ENCODE measurements at regions not wholly inside any gene's neighbourhood (a gene's known extent, or its start where the extent isn't known, plus 50 kb on each side); places are given as distances from the start of the nearest gene placed in this dataset.
A peak's percentile ranks its signal among the peaks of the same experiment; 100 is the strongest.
"Not testable (repeated sequence)": the region's sequence is repeated elsewhere in the genome, so short reads cannot be mapped to it uniquely, and the experiment has no call there.

DNA sequence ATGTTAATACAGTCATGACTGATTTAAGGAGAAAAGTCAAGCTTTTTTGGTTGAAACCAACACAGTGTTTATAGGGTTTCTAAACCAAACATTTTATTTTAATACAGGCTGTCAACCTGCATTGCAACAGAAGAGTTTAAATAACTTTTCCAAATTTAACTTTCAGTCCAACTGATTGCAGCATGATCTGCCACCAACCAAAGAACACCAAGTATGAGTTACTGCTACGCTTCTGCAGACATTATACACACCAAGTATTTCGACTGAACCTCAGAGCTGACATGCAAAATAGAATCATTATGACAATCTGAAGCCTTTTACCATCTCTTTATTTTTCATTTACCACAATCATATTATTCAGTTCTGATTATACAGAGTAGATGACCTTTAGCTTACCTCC, 151.2 kb upstream of the DST start:
- Histone ChIP-seq H3K36me3 (ENCODE audit: control insufficient read depth, insufficient read depth, low read length) (no peaks in the 10 kb centered on the region), H3K27me3 (ENCODE audit: control insufficient read depth, insufficient read depth, low read length) (no peaks in the 10 kb centered on the region), H3K9me3 (ENCODE audit: control insufficient read depth, insufficient read depth, low read length) (no peaks in the 10 kb centered on the region), H3K4me1 (ENCODE audit: control insufficient read depth, insufficient read depth, low read length) (peaks cover 6% of the 10 kb centered on the region; the same call in 1 of the 2 replicates), H3K4me3 (ENCODE audit: low read length) (no peak overlapping the region), H3K27ac (ENCODE audit: low read length) (peak overlapping the region; percentile 60)
- DNase-seq (ENCODE audit: low read depth, low spot score), result no peak
- WGBS (ENCODE audit: insufficient coverage, insufficient read length), result no CpG with 5 or more reads among the region's 2 CpGs

DNA sequence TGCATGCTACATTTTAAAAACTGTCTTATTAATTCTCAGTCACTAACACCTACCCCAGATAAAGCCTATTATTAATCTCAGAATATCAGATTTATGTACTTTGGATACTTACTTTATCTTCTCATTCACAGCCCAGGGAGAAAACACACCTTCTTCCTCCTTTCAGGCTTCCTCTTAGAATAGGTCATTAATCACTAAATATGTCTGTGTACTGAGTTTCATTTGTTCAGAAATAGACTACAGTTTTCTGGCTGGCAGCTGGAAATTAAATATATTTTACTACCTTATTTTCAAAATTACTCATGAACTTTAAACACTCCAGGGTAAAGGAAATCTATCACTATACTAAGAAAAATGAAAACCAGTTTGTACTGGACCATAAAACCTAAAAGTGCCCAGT, 147.7 kb upstream of the DST start:
- Histone ChIP-seq H3K27me3 (ENCODE audit: control insufficient read depth, insufficient read depth, low read length) (no peaks in the 10 kb centered on the region), H3K4me3 (ENCODE audit: low read length) (no peak overlapping the region), H3K36me3 (ENCODE audit: control insufficient read depth, insufficient read depth, low read length) (no peaks in the 10 kb centered on the region), H3K27ac (ENCODE audit: low read length) (no peak overlapping the region), H3K9me3 (ENCODE audit: control insufficient read depth, insufficient read depth, low read length) (no peaks in the 10 kb centered on the region), H3K4me1 (ENCODE audit: control insufficient read depth, insufficient read depth, low read length) (peaks cover 4% of the 10 kb centered on the region; the same call in 1 of the 2 replicates)
- no peak for DNase-seq (ENCODE audit: low read depth, low spot score)

DNA sequence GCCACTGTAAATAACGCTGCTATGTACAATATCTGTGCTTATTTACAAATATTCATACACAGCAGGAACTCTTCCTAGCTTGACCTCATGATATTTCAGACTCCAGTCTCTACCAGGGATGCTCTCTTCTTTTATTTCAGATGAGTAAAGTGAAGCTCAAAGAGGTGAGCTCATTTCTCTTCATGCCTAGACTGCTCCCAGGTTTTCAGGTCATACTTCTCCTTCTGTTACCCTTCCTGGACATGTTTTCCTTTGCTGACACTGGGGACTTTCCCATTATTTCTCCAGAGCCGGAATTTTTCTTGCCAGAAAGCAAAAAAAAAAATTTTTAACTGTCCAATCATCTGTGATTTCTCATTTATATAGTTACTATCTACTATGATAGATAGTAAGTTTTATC, 147.2 kb upstream of the DST start:
- no peaks in the 10 kb centered on the region for H3K9me3 ChIP-seq (ENCODE audit: control insufficient read depth, insufficient read depth, low read length)
- H3K4me3 ChIP-seq (ENCODE audit: low read length), result no peak overlapping the region

DNA sequence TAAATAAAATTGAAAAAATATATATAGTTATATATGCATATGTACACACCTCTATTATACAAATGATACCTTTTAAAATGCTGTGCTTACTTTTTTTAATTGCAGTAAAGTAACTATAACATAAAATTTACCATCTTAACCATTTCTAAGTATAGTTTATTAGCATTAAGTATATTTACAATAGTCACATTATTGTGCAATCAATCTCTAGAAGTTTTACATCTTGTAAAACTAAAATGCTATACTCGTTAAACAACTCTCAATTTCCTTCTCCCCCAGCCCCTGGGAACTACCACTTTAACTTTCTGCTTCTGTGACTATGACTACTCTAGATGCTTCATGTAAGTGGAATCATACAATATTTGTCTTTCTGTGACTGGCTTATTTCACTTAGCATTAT, 146.7 kb upstream of the DST start:
- peaks cover 4% of the 10 kb centered on the region; the same call in 1 of the 2 replicates for H3K4me1 ChIP-seq (ENCODE audit: control insufficient read depth, insufficient read depth, low read length)
- WGBS (ENCODE audit: insufficient coverage, insufficient read length), result no CpG with 5 or more reads among the region's 1 CpG
- H3K9me3 ChIP-seq (ENCODE audit: control insufficient read depth, insufficient read depth, low read length), result no peaks in the 10 kb centered on the region
- H3K36me3 ChIP-seq (ENCODE audit: control insufficient read depth, insufficient read depth, low read length), result no peaks in the 10 kb centered on the region
- DNase-seq (ENCODE audit: low read depth, low spot score), result no peak
- no peaks in the 10 kb centered on the region for H3K27me3 ChIP-seq (ENCODE audit: control insufficient read depth, insufficient read depth, low read length)
- H3K27ac ChIP-seq (ENCODE audit: low read length), result no peak overlapping the region
- no peak overlapping the region for H3K4me3 ChIP-seq (ENCODE audit: low read length)

More for the DNA sequence above, 147.2 kb upstream of the DST start:
- WGBS (ENCODE audit: insufficient coverage, insufficient read length), result no CpG with 5 or more reads among the region's 2 CpGs
- H3K27me3 ChIP-seq (ENCODE audit: control insufficient read depth, insufficient read depth, low read length), result no peaks in the 10 kb centered on the region
- no peak for DNase-seq (ENCODE audit: low read depth, low spot score)
- peaks cover 4% of the 10 kb centered on the region; the same call in 1 of the 2 replicates for H3K4me1 ChIP-seq (ENCODE audit: control insufficient read depth, insufficient read depth, low read length)
- H3K27ac ChIP-seq (ENCODE audit: low read length), result no peak overlapping the region
- H3K36me3 ChIP-seq (ENCODE audit: control insufficient read depth, insufficient read depth, low read length), result no peaks in the 10 kb centered on the region

DNA sequence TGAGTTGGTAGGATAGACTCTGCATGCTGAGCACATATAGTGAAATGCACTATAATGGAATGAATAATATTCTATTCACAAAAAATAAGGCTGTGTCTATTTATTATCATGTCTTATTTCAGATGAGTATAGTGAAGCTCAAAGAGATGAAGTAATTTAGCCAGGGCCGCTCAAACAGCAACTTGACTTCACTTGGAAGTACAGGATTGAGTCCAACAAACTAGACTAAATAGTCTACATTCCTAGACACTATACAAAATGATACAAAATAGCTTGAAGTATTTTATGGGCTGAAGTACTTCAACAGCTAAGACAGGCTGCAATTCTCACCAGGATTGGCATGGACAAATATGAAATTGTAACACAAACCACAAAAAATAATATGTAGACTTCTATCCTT, 144.5 kb upstream of the DST start:
- no CpG with 5 or more reads among the region's 1 CpG for WGBS (ENCODE audit: insufficient coverage, insufficient read length)
- no peaks in the 10 kb centered on the region for H3K36me3 ChIP-seq (ENCODE audit: control insufficient read depth, insufficient read depth, low read length)
- no peak overlapping the region for H3K27ac ChIP-seq (ENCODE audit: low read length)
- H3K9me3 ChIP-seq (ENCODE audit: control insufficient read depth, insufficient read depth, low read length), result no peaks in the 10 kb centered on the region
- 0 out of 2 replicates have a peak, but pooled peaks cover 1% of the 10 kb centered on the region for H3K4me1 ChIP-seq (ENCODE audit: control insufficient read depth, insufficient read depth, low read length)
- H3K27me3 ChIP-seq (ENCODE audit: control insufficient read depth, insufficient read depth, low read length), result no peaks in the 10 kb centered on the region
- no peak for DNase-seq (ENCODE audit: low read depth, low spot score)
- H3K4me3 ChIP-seq (ENCODE audit: low read length), result no peak overlapping the region

DNA sequence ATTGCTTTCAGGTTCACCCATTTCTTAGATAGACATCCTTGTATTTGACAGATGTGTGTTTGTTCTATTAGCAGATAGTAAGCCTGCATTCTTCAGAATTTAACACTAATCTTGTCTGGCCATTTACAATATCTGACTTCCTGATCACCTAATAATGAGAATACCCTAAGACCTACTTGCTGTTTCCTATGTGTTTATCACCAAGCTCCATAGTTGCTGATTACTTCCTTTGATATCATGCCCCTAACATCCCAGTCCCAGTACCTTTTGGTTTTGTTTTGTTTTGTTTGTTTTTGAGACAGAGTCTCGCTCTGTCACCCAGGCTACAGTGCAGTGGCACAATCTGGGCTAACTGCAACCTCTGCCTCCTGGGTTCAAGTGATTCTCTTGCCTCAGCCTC, 143.6 kb upstream of the DST start:
- Histone ChIP-seq H3K4me3 (ENCODE audit: low read length) (no peak overlapping the region), H3K36me3 (ENCODE audit: control insufficient read depth, insufficient read depth, low read length) (no peaks in the 10 kb centered on the region), H3K4me1 (ENCODE audit: control insufficient read depth, insufficient read depth, low read length) (0 out of 2 replicates have a peak, but pooled peaks cover 1% of the 10 kb centered on the region), H3K9me3 (ENCODE audit: control insufficient read depth, insufficient read depth, low read length) (no peaks in the 10 kb centered on the region), H3K27me3 (ENCODE audit: control insufficient read depth, insufficient read depth, low read length) (no peaks in the 10 kb centered on the region), H3K27ac (ENCODE audit: low read length) (no peak overlapping the region)
- no CpG with 5 or more reads among the region's 1 CpG for WGBS (ENCODE audit: insufficient coverage, insufficient read length)
- no peak for DNase-seq (ENCODE audit: low read depth, low spot score)

DNA sequence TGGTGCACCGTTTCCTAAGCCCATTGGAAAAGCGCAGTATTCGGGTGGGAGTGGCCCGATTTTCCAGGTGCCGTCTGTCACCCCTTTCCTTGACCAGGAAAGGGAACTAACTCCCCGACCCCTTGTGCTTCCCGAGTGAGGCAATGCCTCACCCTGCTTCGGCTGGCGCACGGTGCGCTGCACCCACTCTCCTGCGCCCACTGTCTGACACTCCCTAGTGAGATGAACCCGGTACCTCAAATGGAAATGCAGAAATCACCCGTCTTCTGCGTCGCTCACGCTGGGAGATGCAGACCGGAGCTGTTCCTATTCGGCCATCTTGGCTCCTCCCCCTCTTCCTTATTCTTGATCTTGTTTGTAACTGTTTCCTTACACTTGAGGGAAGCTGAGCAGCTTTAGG, 142.8 kb upstream of the DST start:
- WGBS (ENCODE audit: insufficient coverage, insufficient read length), result no CpG with 5 or more reads among the region's 19 CpGs
- H3K4me1 ChIP-seq (ENCODE audit: control insufficient read depth, insufficient read depth, low read length); H3K4me3 ChIP-seq (ENCODE audit: low read length); H3K27me3 ChIP-seq (ENCODE audit: control insufficient read depth, insufficient read depth, low read length); DNase-seq (ENCODE audit: low read depth, low spot score); H3K9me3 ChIP-seq (ENCODE audit: control insufficient read depth, insufficient read depth, low read length); H3K27ac ChIP-seq (ENCODE audit: low read length); H3K36me3 ChIP-seq (ENCODE audit: control insufficient read depth, insufficient read depth, low read length): not testable (repeated sequence)

DNA sequence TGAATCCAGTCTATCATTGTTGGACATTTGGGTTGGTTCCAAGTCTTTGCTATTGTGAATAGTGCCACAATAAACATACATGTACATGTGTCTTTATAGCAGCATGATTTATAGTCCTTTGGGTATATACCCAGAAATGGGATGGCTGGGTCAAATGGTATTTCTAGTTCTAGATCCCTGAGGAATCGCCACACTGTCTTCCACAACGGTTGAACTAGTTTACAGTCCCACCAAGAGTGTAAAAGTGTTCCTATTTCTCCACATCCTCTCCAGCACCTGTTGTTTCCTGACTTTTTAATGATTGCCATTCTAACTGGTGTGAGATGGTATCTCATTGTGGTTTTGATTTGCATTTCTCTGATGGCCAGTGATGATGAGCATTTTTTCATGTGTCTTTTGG, 137.4 kb upstream of the DST start:
- not testable (repeated sequence) for H3K9me3 ChIP-seq (ENCODE audit: control insufficient read depth, insufficient read depth, low read length); H3K27ac ChIP-seq (ENCODE audit: low read length); H3K27me3 ChIP-seq (ENCODE audit: control insufficient read depth, insufficient read depth, low read length); H3K36me3 ChIP-seq (ENCODE audit: control insufficient read depth, insufficient read depth, low read length); H3K4me3 ChIP-seq (ENCODE audit: low read length); H3K4me1 ChIP-seq (ENCODE audit: control insufficient read depth, insufficient read depth, low read length); DNase-seq (ENCODE audit: low read depth, low spot score)
- no CpG with 5 or more reads among the region's 2 CpGs for WGBS (ENCODE audit: insufficient coverage, insufficient read length)

DNA sequence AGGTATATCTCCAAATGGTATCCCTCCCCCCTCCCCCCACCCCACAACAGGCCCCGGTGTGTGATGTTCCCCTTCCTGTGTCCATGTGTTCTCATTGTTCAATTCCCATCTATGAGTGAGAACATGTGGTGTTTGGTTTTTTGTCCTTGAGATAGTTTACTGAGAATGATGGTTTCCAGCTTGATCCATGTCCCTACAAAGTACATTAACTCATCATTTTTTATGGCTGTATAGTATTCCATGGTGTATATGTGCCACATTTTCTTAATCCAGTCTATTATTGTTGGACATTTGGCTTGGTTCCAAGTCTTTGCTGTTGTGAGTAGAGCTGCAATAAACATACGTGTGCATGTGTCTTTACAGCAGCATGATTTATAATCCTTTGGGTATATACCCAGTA, 135.8 kb upstream of the DST start:
- H3K27me3 ChIP-seq (ENCODE audit: control insufficient read depth, insufficient read depth, low read length); DNase-seq (ENCODE audit: low read depth, low spot score); H3K36me3 ChIP-seq (ENCODE audit: control insufficient read depth, insufficient read depth, low read length); H3K4me1 ChIP-seq (ENCODE audit: control insufficient read depth, insufficient read depth, low read length); H3K27ac ChIP-seq (ENCODE audit: low read length); H3K4me3 ChIP-seq (ENCODE audit: low read length); H3K9me3 ChIP-seq (ENCODE audit: control insufficient read depth, insufficient read depth, low read length): not testable (repeated sequence)
- WGBS (ENCODE audit: insufficient coverage, insufficient read length), result no CpG with 5 or more reads among the region's 2 CpGs

DNA sequence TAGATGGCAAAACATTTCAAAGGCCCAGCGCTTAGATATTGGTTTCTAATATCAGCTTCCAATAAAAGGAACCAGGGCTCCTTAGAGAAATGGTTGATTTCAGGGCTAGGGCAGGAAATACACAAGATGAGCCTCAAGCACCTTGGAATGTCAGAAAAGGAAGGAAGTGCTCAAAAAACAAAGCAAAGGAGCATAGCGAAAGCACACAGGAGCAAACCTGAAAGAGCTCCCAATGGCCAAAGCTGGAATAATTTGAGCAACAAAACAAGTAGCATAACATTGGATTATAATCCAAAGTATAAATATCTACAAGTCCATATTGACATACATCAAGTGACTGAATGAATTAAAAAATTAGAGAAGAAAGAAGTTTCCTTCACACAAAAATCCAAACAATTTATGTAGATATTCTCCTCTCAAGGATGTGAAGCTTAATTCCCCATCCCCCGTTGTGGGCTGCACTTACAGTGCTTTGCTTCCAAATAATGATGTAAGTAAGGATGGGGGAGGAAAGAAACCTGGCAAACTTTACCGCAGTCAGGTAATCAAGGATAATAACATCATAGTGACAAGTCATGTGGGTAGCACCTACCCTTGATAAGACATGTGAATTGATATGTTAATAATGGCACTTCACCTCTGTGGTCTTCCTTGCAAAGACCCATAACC, 132.9 kb upstream of the DST start:
- Histone ChIP-seq H3K4me3 (ENCODE audit: low read length) (no peak overlapping the region), H3K27ac (ENCODE audit: low read length) (no peak overlapping the region), H3K4me1 (ENCODE audit: control insufficient read depth, insufficient read depth, low read length) (peaks cover 5% of the 10 kb centered on the region), H3K36me3 (ENCODE audit: control insufficient read depth, insufficient read depth, low read length) (no peaks in the 10 kb centered on the region), H3K27me3 (ENCODE audit: control insufficient read depth, insufficient read depth, low read length) (no peaks in the 10 kb centered on the region), H3K9me3 (ENCODE audit: control insufficient read depth, insufficient read depth, low read length) (no peaks in the 10 kb centered on the region)
- WGBS (ENCODE audit: insufficient coverage, insufficient read length), result no CpG with 5 or more reads among the region's 4 CpGs
- DNase-seq (ENCODE audit: low read depth, low spot score), result no peak

DNA sequence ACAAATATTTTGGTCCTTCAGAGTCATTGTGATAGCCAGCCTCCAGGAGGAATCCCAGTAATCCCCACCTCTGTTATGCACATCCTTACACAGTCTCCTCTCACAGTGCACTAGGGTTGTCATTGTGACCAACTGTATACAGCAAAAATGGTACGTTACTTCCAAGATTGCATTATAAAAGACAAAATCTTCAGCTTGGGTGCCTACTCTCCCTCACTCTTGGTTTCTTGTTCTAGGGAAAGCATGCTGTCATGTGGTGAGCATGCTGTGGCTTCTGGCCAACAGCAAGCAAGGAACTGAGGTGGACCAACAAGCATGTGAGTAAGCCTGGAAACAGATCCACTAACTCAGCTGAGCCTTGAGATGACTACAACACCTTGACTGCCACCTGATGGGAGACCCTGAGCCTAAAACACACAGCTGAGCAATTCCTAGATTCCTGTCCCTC, 130.1 kb upstream of the DST start:
- no peak for DNase-seq (ENCODE audit: low read depth, low spot score)
- Histone ChIP-seq H3K4me1 (ENCODE audit: control insufficient read depth, insufficient read depth, low read length) (peaks cover 5% of the 10 kb centered on the region), H3K9me3 (ENCODE audit: control insufficient read depth, insufficient read depth, low read length) (no peaks in the 10 kb centered on the region), H3K27me3 (ENCODE audit: control insufficient read depth, insufficient read depth, low read length) (no peaks in the 10 kb centered on the region), H3K27ac (ENCODE audit: low read length) (no peak overlapping the region), H3K36me3 (ENCODE audit: control insufficient read depth, insufficient read depth, low read length) (no peaks in the 10 kb centered on the region), H3K4me3 (ENCODE audit: low read length) (no peak overlapping the region)
- no CpG with 5 or more reads among the region's 1 CpG for WGBS (ENCODE audit: insufficient coverage, insufficient read length)

All from iPS DF 6.9 (cell line).